GM03348 (cell line): ENCODE measurements at regions not wholly inside any gene's neighbourhood (a gene's known extent, or its start where the extent isn't known, plus 50 kb on each side); places are given as distances from the start of the nearest gene placed in this dataset.
A peak's percentile ranks its signal among the peaks of the same experiment; 100 is the strongest.
"Not testable (repeated sequence)": the region's sequence is repeated elsewhere in the genome, so short reads cannot be mapped to it uniquely, and the experiment has no call there.

ENCODE experiments used
- DNase-seq: peaks from one replicate; pipeline ENCODE4 v3.0.0; 2012; ENCODE audit warnings: low spot score

- DNase-seq: no peak
Observed at GRCh38 chr6:168177103-168177891, 98.3 kb upstream of the FRMD1 start.

- DNase-seq: no peak
Observed at GRCh38 chr6:168171673-168172353, 92.8 kb upstream of the FRMD1 start.

GRCh38 chr6:168170841-168171601 is 92.0 kb upstream of the FRMD1 start:
- DNase-seq: no peak

- DNase-seq: no peak
Observed at GRCh38 chr6:168169624-168170023, 90.6 kb upstream of the FRMD1 start.

GRCh38 chr6:168168936-168169335 is 89.9 kb upstream of the FRMD1 start:
- not testable (repeated sequence) for DNase-seq

- DNase-seq: not testable (repeated sequence)
Observed at GRCh38 chr6:168168330-168168729, 89.3 kb upstream of the FRMD1 start.

GRCh38 chr6:168167431-168168315 is 88.7 kb upstream of the FRMD1 start:
- DNase-seq: no peak

GRCh38 chr6:168166627-168167026 is 87.6 kb upstream of the FRMD1 start:
- no peak for DNase-seq

GRCh38 chr6:168165891-168166290 is 86.9 kb upstream of the FRMD1 start:
- DNase-seq: no peak

GRCh38 chr6:168165373-168165772 is 86.4 kb upstream of the FRMD1 start:
- DNase-seq: peak; percentile 64

GRCh38 chr6:168164462-168165061 is 85.5 kb upstream of the FRMD1 start:
- DNase-seq: no peak

- DNase-seq: no peak
Observed at GRCh38 chr6:168163096-168163731, 84.2 kb upstream of the FRMD1 start.

- no peak for DNase-seq
Observed at GRCh38 chr6:168162366-168162765, 83.4 kb upstream of the FRMD1 start.

GRCh38 chr6:168161371-168161750 is 82.3 kb upstream of the FRMD1 start:
- no peak for DNase-seq

GRCh38 chr6:168160506-168161370 is 81.7 kb upstream of the FRMD1 start:
- no peak for DNase-seq

- no peak for DNase-seq
Observed at GRCh38 chr6:168159506-168159905, 80.5 kb upstream of the FRMD1 start.

- DNase-seq: no peak
Observed at GRCh38 chr6:168158980-168159349, 80.0 kb upstream of the FRMD1 start.

GRCh38 chr6:168158213-168158979 is 79.4 kb upstream of the FRMD1 start:
- no peak for DNase-seq
